ENCODE measurements at regions not wholly inside any gene's neighbourhood (a gene's known extent, or its start where the extent isn't known, plus 50 kb on each side); places are given as distances from the start of the nearest gene placed in this dataset.
"Not testable (repeated sequence)": the region's sequence is repeated elsewhere in the genome, so short reads cannot be mapped to it uniquely, and the experiment has no call there.

GRCh38 chr5:105274079-105274478 is 1711.5 kb upstream of the NUDT12 start:
- FAIRE-seq, result no peak

- no peak for FAIRE-seq
Measured at GRCh38 chr5:105263515-105263914, 1700.9 kb upstream of the NUDT12 start.

- no peak for FAIRE-seq
Measured at GRCh38 chr5:105259581-105260217, 1697.1 kb upstream of the NUDT12 start.

GRCh38 chr5:105238561-105238960 is 1676.0 kb upstream of the NUDT12 start:
- no peak for FAIRE-seq

- no peak for FAIRE-seq
Measured at GRCh38 chr5:105230516-105231157, 1668.0 kb upstream of the NUDT12 start.

- no peak for FAIRE-seq
Measured at GRCh38 chr5:105218018-105218417, 1655.4 kb upstream of the NUDT12 start.

- no peak for FAIRE-seq
Measured at GRCh38 chr5:105213078-105213477, 1650.5 kb upstream of the NUDT12 start.

- FAIRE-seq, result no peak
Measured at GRCh38 chr5:105207066-105207465, 1644.5 kb upstream of the NUDT12 start.

- FAIRE-seq, result no peak
Measured at GRCh38 chr5:105197531-105197930, 1634.9 kb upstream of the NUDT12 start.

GRCh38 chr5:105195765-105196164 is 1633.2 kb upstream of the NUDT12 start:
- no peak for FAIRE-seq

- FAIRE-seq, result no peak
Measured at GRCh38 chr5:105172918-105173317, 1610.3 kb upstream of the NUDT12 start.

GRCh38 chr5:105168806-105169205 is 1606.2 kb upstream of the NUDT12 start:
- no peak for FAIRE-seq

GRCh38 chr5:105167092-105167491 is 1604.5 kb upstream of the NUDT12 start:
- FAIRE-seq, result no peak

- FAIRE-seq, result no peak
Measured at GRCh38 chr5:105163547-105163946, 1601.0 kb upstream of the NUDT12 start.

- FAIRE-seq, result not testable (repeated sequence)
Measured at GRCh38 chr5:105162557-105162956, 1600.0 kb upstream of the NUDT12 start.

GRCh38 chr5:105158526-105158925 is 1595.9 kb upstream of the NUDT12 start:
- no peak for FAIRE-seq

- FAIRE-seq, result no peak
Measured at GRCh38 chr5:105150323-105150722, 1587.7 kb upstream of the NUDT12 start.

- no peak for FAIRE-seq
Measured at GRCh38 chr5:105146867-105147266, 1584.3 kb upstream of the NUDT12 start.

GRCh38 chr5:105145152-105145551 is 1582.6 kb upstream of the NUDT12 start:
- FAIRE-seq, result no peak

- no peak for FAIRE-seq
Measured at GRCh38 chr5:105134328-105134727, 1571.7 kb upstream of the NUDT12 start.

- FAIRE-seq, result no peak
Measured at GRCh38 chr5:105133087-105133486, 1570.5 kb upstream of the NUDT12 start.

GRCh38 chr5:105132581-105132980 is 1570.0 kb upstream of the NUDT12 start:
- FAIRE-seq, result no peak

- FAIRE-seq, result no peak
Measured at GRCh38 chr5:105131045-105131444, 1568.5 kb upstream of the NUDT12 start.

- no peak for FAIRE-seq
Measured at GRCh38 chr5:105101577-105101976, 1539.0 kb upstream of the NUDT12 start.

GRCh38 chr5:105088961-105089360 is 1526.4 kb upstream of the NUDT12 start:
- FAIRE-seq, result no peak

Data from G401.6 (cell line).